ENCODE measurements at regions not wholly inside any gene's neighbourhood (a gene's known extent, or its start where the extent isn't known, plus 50 kb on each side); places are given as distances from the start of the nearest gene placed in this dataset.
A peak's percentile ranks its signal among the peaks of the same experiment; 100 is the strongest.

- Histone ChIP-seq H2BK5ac (ENCODE audit: insufficient read length, low read length) (no peak overlapping the region), H3K79me2 (ENCODE audit: insufficient read depth, low read length) (no peaks in the 10 kb centered on the region), H3K4me2 (ENCODE audit: insufficient read depth, insufficient read length, low read length) (no peak overlapping the region), H4K8ac (replicated peaks; ENCODE audit: insufficient read length, low read depth, low read length) (no peak overlapping the region), H2BK15ac (ENCODE audit: low read depth, low read length) (no peak overlapping the region), H3K4me1 (ENCODE audit: insufficient read depth, low read length) (no peaks in the 10 kb centered on the region), H4K91ac (ENCODE audit: insufficient read length, low read depth, low read length) (no peak overlapping the region), H2AK5ac (ENCODE audit: insufficient read length, low read length) (no peak overlapping the region), H3K18ac (ENCODE audit: insufficient read length, low read depth, low read length) (no peak overlapping the region), H2BK12ac (ENCODE audit: insufficient read length, low read depth, low read length) (no peak overlapping the region), H3K79me1 (ENCODE audit: insufficient read depth, low read depth, low read length, poor library complexity, severe bottlenecking) (no peaks in the 10 kb centered on the region), H3T11ph (ENCODE audit: low read length) (no peak overlapping the region), H3K27ac (ENCODE audit: insufficient read length, low read depth, low read length) (no peak overlapping the region), H3K14ac (ENCODE audit: insufficient read depth, low read length) (no peak overlapping the region), H3K27me3 (ENCODE audit: insufficient read depth, low read length) (no peaks in the 10 kb centered on the region), H2AFZ (ENCODE audit: low read length) (no peak overlapping the region), H3K56ac (ENCODE audit: insufficient read length, low read depth, low read length) (no peak overlapping the region), H3K4ac (ENCODE audit: low read depth, low read length) (no peak overlapping the region), H3K23ac (ENCODE audit: insufficient read length, low read depth, low read length) (no peak overlapping the region), H3K9ac (ENCODE audit: extremely low read depth, insufficient read length, low read length) (no peak overlapping the region), H2BK20ac (ENCODE audit: low read depth, low read length, poor library complexity, severe bottlenecking) (no peak overlapping the region), H4K5ac (ENCODE audit: insufficient read length, low read depth, low read length) (no peak overlapping the region), H2BK120ac (ENCODE audit: low read depth, low read length, poor library complexity, severe bottlenecking) (no peak overlapping the region), H3K23me2 (ENCODE audit: insufficient read length, low read depth, low read length, poor library complexity, severe bottlenecking) (no peaks in the 10 kb centered on the region), H3K9me3 (ENCODE audit: control insufficient read depth, low read depth, low read length) (no peaks in the 10 kb centered on the region), H4K20me1 (ENCODE audit: control insufficient read depth, insufficient read depth, insufficient read length) (no peaks in the 10 kb centered on the region)
- Mint-ChIP-seq H3K36me3 (ENCODE audit: insufficient read depth in 1 of 3, low read depth in 3 of 3) (no peaks in the 10 kb centered on the region), H3K4me3 (no peak overlapping the region), H3K27ac (peak overlapping the region in 2 of 3 experiments; percentile 21 to 81; a peak in 2 of 7 replicates), H3K4me1 (peaks cover 14 to 15% of the 10 kb centered on the region in 2 experiments; a peak in 3 of 4 replicates), H3K27me3 (ENCODE audit: low read depth) (no peaks in the 10 kb centered on the region), H3K9me3 (no peaks in the 10 kb centered on the region)
- TF ChIP-seq CTCF (conservative IDR thresholded peaks at IDR 0.05): no peak
- DNase-seq: no peak
- WGBS (ENCODE audit: extremely low coverage, insufficient read length, low lambda C conversion rate): no CpG with 5 or more reads among the region's 5 CpGs
Measured at GRCh38 chr17:20924306-20924705, 118.5 kb downstream of the USP22 start.

Data from H9 (cell line).